NB4 (cell line): ENCODE measurements at regions not wholly inside any gene's neighbourhood (a gene's known extent, or its start where the extent isn't known, plus 50 kb on each side); places are given as distances from the start of the nearest gene placed in this dataset.

Experiments
- CTCF ChIP-seq: IDR thresholded peaks from one replicate; pipeline ENCODE4 v1.5.1; 2012; ENCODE audit warnings: low read depth, low read length
- MYC ChIP-seq: IDR thresholded peaks from 2 replicates; pipeline ENCODE4 v1.6.1; 2011; ENCODE audit warnings: low read depth, low read length
- POLR2A ChIP-seq: IDR thresholded peaks from 2 replicates; pipeline ENCODE4 v1.6.1; 2011; ENCODE audit warnings: mild to moderate bottlenecking; ENCODE audit not compliant: insufficient read length; ENCODE audit errors: extremely low read depth
- TF ChIP-seq, protein P1 (sequence below): IDR thresholded peaks from 2 replicates; pipeline ENCODE4 v1.6.1; 2011; ENCODE audit warnings: low read depth, low read length

DNA sequence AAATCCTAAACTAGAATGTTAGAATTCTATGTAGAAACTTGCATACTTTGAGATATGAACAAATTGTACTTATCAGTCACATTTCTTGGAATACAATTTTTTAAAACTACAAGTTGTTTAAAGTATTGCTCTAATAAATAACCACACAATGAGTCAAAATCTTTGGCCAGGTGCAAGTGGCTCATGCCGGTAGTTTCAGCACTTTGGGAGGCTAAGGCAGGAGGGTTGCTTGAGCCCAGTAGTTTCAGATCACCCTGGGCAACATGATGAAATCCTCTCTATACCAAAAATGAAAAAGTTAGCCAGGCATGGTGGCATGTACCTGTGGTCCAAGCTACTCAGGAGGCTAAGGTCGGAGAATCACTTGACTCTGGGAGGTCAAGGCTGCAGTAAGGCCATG is 257.8 kb downstream of the COX7C start:
- TF ChIP-seq CTCF: no peak
- no peak for TF ChIP-seq POLR2A
- TF ChIP-seq, protein P1, sequence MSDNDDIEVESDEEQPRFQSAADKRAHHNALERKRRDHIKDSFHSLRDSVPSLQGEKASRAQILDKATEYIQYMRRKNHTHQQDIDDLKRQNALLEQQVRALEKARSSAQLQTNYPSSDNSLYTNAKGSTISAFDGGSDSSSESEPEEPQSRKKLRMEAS: no peak
- no peak for TF ChIP-seq MYC
